Endothelial cell (in vitro differentiated cells): ENCODE measurements at regions not wholly inside any gene's neighbourhood (a gene's known extent, or its start where the extent isn't known, plus 50 kb on each side); places are given as distances from the start of the nearest gene placed in this dataset.

Source experiments
- DNase-seq: peaks from one replicate; pipeline ENCODE4 v3.0.0; 2021; ENCODE audit warnings: low spot score
- H3K27ac Mint-ChIP-seq: one replicate; pipeline ENCODE4 v1.8.0; 2021; ENCODE audit warnings: mixed read lengths, inconsistent platforms; ENCODE audit not compliant: unreplicated experiment
- H3K27me3 Mint-ChIP-seq: one replicate; pipeline ENCODE4 v1.8.0; 2021; ENCODE audit warnings: mild to moderate bottlenecking, moderate library complexity, mixed read lengths, inconsistent platforms; ENCODE audit not compliant: unreplicated experiment
- H3K36me3 Mint-ChIP-seq: one replicate; pipeline ENCODE4 v1.8.0; 2021; ENCODE audit warnings: mild to moderate bottlenecking, low read depth, mixed read lengths, inconsistent platforms; ENCODE audit not compliant: unreplicated experiment
- H3K4me1 Mint-ChIP-seq: one replicate; pipeline ENCODE4 v1.8.0; 2021; ENCODE audit warnings: mild to moderate bottlenecking, mixed read lengths, inconsistent platforms; ENCODE audit not compliant: unreplicated experiment
- H3K4me3 Mint-ChIP-seq: one replicate; pipeline ENCODE4 v1.8.0; 2021; ENCODE audit warnings: mild to moderate bottlenecking, mixed read lengths, inconsistent platforms; ENCODE audit not compliant: unreplicated experiment
- H3K9me3 Mint-ChIP-seq: one replicate; pipeline ENCODE4 v1.8.0; 2021; ENCODE audit warnings: mixed read lengths, inconsistent platforms; ENCODE audit not compliant: unreplicated experiment
- CTCF ChIP-seq: fragments of 200-600 bp; sonication (generic); IDR thresholded peaks from one replicate; pipeline ENCODE4 v1.5.0; 2021; ENCODE audit warnings: antibody characterized with exemption; ENCODE audit not compliant: unreplicated experiment

GRCh38 chr12:70157099-70157498 lies 86.1 kb upstream of the CNOT2 start:
- H3K27ac Mint-ChIP-seq: no peak overlapping the region
- DNase-seq: no peak
- no peaks in the 10 kb centered on the region for H3K4me1 Mint-ChIP-seq
- peaks cover 15% of the 10 kb centered on the region for H3K9me3 Mint-ChIP-seq
- TF ChIP-seq CTCF: no peak
- H3K27me3 Mint-ChIP-seq: peaks cover 2% of the 10 kb centered on the region
- H3K36me3 Mint-ChIP-seq: peaks cover 8% of the 10 kb centered on the region
- no peak overlapping the region for H3K4me3 Mint-ChIP-seq

GRCh38 chr12:70165450-70165849 lies 77.8 kb upstream of the CNOT2 start:
- no peak overlapping the region for H3K4me3 Mint-ChIP-seq
- no peak overlapping the region for H3K27ac Mint-ChIP-seq
- no peaks in the 10 kb centered on the region for H3K9me3 Mint-ChIP-seq
- TF ChIP-seq CTCF: no peak
- H3K36me3 Mint-ChIP-seq: no peaks in the 10 kb centered on the region
- peaks cover 6% of the 10 kb centered on the region for H3K4me1 Mint-ChIP-seq
- no peak for DNase-seq
- H3K27me3 Mint-ChIP-seq: no peaks in the 10 kb centered on the region

DNA sequence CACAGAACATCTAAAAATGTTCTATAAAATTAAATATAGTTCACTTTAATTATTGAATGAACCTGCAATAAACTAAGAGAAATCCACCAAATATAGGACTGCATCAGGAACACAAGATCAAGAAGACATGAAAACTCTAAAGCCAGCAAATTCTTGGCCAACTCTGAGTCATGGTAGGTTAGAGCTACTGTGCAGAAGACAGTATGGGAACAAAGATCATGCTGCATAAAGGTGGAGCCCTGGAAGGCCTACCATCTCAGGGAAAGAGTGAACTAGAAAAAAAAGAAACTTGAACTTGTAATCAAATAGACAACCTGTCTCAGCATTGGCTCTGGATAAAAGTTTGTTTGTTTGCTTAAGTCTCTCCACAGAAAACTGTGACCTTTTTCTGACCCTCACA lies 66.9 kb upstream of the CNOT2 start:
- DNase-seq: no peak
- TF ChIP-seq CTCF: no peak
- Mint-ChIP-seq H3K27me3 (no peaks in the 10 kb centered on the region), H3K4me1 (no peaks in the 10 kb centered on the region), H3K9me3 (no peaks in the 10 kb centered on the region), H3K36me3 (no peaks in the 10 kb centered on the region), H3K4me3 (no peak overlapping the region), H3K27ac (no peak overlapping the region)

DNA sequence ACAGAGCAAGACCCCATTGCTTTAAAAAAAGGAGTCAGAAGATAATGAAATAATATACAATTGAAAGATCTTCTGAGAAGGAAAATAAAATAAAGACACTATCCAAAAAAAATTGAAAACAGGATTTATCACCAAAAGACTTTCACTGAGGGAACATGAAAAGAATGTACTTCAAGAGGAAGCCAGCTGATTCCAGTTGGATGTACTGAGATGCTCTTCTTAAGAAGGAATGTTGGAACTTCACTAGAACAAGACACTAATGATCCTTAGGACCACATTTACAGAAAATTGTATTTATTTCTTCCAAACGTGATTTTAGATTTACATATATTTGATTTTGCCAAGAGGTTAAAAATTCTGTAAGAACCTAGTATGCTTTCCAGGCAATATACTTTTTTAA lies 65.6 kb upstream of the CNOT2 start:
- TF ChIP-seq CTCF: no peak
- H3K27me3 Mint-ChIP-seq: no peaks in the 10 kb centered on the region
- no peak overlapping the region for H3K4me3 Mint-ChIP-seq
- DNase-seq: no peak
- H3K9me3 Mint-ChIP-seq: no peaks in the 10 kb centered on the region
- no peak overlapping the region for H3K27ac Mint-ChIP-seq
- no peaks in the 10 kb centered on the region for H3K36me3 Mint-ChIP-seq
- no peaks in the 10 kb centered on the region for H3K4me1 Mint-ChIP-seq

DNA sequence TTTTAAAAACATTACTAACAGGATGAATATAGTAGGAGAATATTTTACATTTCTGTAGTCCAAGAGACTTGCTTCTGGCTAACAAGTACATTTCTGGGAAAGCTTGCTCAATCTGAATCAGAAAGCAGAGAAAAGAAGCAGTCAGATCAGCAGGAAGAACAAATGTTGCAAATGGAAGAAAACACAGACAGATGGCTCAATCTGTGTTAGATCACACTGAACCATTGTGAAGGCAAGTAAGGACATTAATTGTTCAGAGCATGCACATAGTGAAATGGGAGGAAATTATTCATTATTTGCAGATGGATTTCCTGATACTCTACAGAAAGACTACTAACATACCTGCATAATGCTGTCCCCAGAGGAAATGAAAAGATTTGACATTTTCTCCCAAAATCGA lies 65.2 kb upstream of the CNOT2 start:
- Mint-ChIP-seq H3K27me3 (no peaks in the 10 kb centered on the region), H3K4me3 (no peak overlapping the region), H3K27ac (no peak overlapping the region), H3K9me3 (no peaks in the 10 kb centered on the region), H3K36me3 (no peaks in the 10 kb centered on the region), H3K4me1 (no peaks in the 10 kb centered on the region)
- no peak for TF ChIP-seq CTCF
- DNase-seq: no peak
